ENCODE measurements at regions not wholly inside any gene's neighbourhood (a gene's known extent, or its start where the extent isn't known, plus 50 kb on each side); places are given as distances from the start of the nearest gene placed in this dataset.

- Histone ChIP-seq H3K4me3 (ENCODE audit: low read length) (no peak overlapping the region), H3K4me2 (ENCODE audit: low read length) (no peak overlapping the region), H3K9me3 (ENCODE audit: low read length) (no peaks in the 10 kb centered on the region), H3K27ac (ENCODE audit: low read length) (no peak overlapping the region), H3K36me3 (ENCODE audit: insufficient read depth, low read length) (no peaks in the 10 kb centered on the region), H3K27me3 (ENCODE audit: insufficient read depth, low read depth, low read length) (no peaks in the 10 kb centered on the region), H2AFZ (ENCODE audit: low read depth, low read length) (no peak overlapping the region), H3K79me2 (replicated peaks; ENCODE audit: insufficient read depth, low read length) (no peaks in the 10 kb centered on the region), H3K9me2 (ENCODE audit: insufficient read depth, low read length) (no peaks in the 10 kb centered on the region), H4K20me1 (ENCODE audit: insufficient read depth) (no peaks in the 10 kb centered on the region), H3F3A (ENCODE audit: insufficient read depth, low read length, poor library complexity, severe bottlenecking) (no peaks in the 10 kb centered on the region), H3K9ac (ENCODE audit: low read length) (no peak overlapping the region)
- TF ChIP-seq MXI1 (conservative IDR thresholded peaks at IDR 0.05; ENCODE audit: poor library complexity, severe bottlenecking) (no peak), EZH2 (IDR thresholded peaks at IDR 0.05; ENCODE audit: borderline replicate concordance, insufficient read depth, low read length, poor library complexity, severe bottlenecking) (no peak), TAF1 (IDR thresholded peaks at IDR 0.05; ENCODE audit: low read depth) (no peak)
Observed at GRCh38 chr5:143871672-143872071, 59.7 kb downstream of the HMHB1 start.

GRCh38 chr5:143874312-143874711 lies 62.4 kb downstream of the HMHB1 start:
- H3K4me3 ChIP-seq (ENCODE audit: low read length), result no peak overlapping the region
- no peaks in the 10 kb centered on the region for H4K20me1 ChIP-seq (ENCODE audit: insufficient read depth)
- no peaks in the 10 kb centered on the region for H3K79me2 ChIP-seq (replicated peaks; ENCODE audit: insufficient read depth, low read length)
- no peaks in the 10 kb centered on the region for H3K9me2 ChIP-seq (ENCODE audit: insufficient read depth, low read length)
- no peaks in the 10 kb centered on the region for H3F3A ChIP-seq (ENCODE audit: insufficient read depth, low read length, poor library complexity, severe bottlenecking)
- H3K4me2 ChIP-seq (ENCODE audit: low read length), result no peak overlapping the region
- no peaks in the 10 kb centered on the region for H3K9me3 ChIP-seq (ENCODE audit: low read length)
- no peak overlapping the region for H2AFZ ChIP-seq (ENCODE audit: low read depth, low read length)
- TF ChIP-seq EZH2 (IDR thresholded peaks at IDR 0.05; ENCODE audit: borderline replicate concordance, insufficient read depth, low read length, poor library complexity, severe bottlenecking), result no peak
- no peak for TF ChIP-seq EP300 (conservative IDR thresholded peaks at IDR 0.05; ENCODE audit: poor library complexity, severe bottlenecking)
- no peak for TF ChIP-seq POLR2AphosphoS5 (IDR thresholded peaks at IDR 0.05)
- TF ChIP-seq RAD21 (conservative IDR thresholded peaks at IDR 0.05), result no peak
- TF ChIP-seq MXI1 (conservative IDR thresholded peaks at IDR 0.05; ENCODE audit: poor library complexity, severe bottlenecking), result no peak
- no peak for TF ChIP-seq SMC3 (conservative IDR thresholded peaks at IDR 0.05; ENCODE audit: poor library complexity)
- no peak for TF ChIP-seq REST (IDR thresholded peaks at IDR 0.05; ENCODE audit: borderline replicate concordance)
- TF ChIP-seq TAF1 (IDR thresholded peaks at IDR 0.05; ENCODE audit: low read depth), result no peak
- no peak for TF ChIP-seq CTCF (IDR thresholded peaks at IDR 0.05; ENCODE audit: poor library complexity, severe bottlenecking)
- H3K27me3 ChIP-seq (ENCODE audit: insufficient read depth, low read depth, low read length), result no peaks in the 10 kb centered on the region
- H3K9ac ChIP-seq (ENCODE audit: low read length), result no peak overlapping the region
- no peak overlapping the region for H3K27ac ChIP-seq (ENCODE audit: low read length)
- no peaks in the 10 kb centered on the region for H3K36me3 ChIP-seq (ENCODE audit: insufficient read depth, low read length)

GRCh38 chr5:143877196-143877595 lies 65.2 kb downstream of the HMHB1 start:
- TF ChIP-seq POLR2AphosphoS5 (IDR thresholded peaks at IDR 0.05) (no peak), CTCF (IDR thresholded peaks at IDR 0.05; ENCODE audit: poor library complexity, severe bottlenecking) (no peak), MXI1 (conservative IDR thresholded peaks at IDR 0.05; ENCODE audit: poor library complexity, severe bottlenecking) (no peak), EZH2 (IDR thresholded peaks at IDR 0.05; ENCODE audit: borderline replicate concordance, insufficient read depth, low read length, poor library complexity, severe bottlenecking) (no peak), EP300 (conservative IDR thresholded peaks at IDR 0.05; ENCODE audit: poor library complexity, severe bottlenecking) (no peak), REST (IDR thresholded peaks at IDR 0.05; ENCODE audit: borderline replicate concordance) (no peak), TAF1 (IDR thresholded peaks at IDR 0.05; ENCODE audit: low read depth) (no peak), RAD21 (conservative IDR thresholded peaks at IDR 0.05) (no peak), SMC3 (conservative IDR thresholded peaks at IDR 0.05; ENCODE audit: poor library complexity) (no peak)
- H3K4me3 ChIP-seq (ENCODE audit: low read length), result no peak overlapping the region
- H3K36me3 ChIP-seq (ENCODE audit: insufficient read depth, low read length), result no peaks in the 10 kb centered on the region
- H3K4me2 ChIP-seq (ENCODE audit: low read length), result no peak overlapping the region
- H3K79me2 ChIP-seq (replicated peaks; ENCODE audit: insufficient read depth, low read length), result no peaks in the 10 kb centered on the region
- no peaks in the 10 kb centered on the region for H3K9me2 ChIP-seq (ENCODE audit: insufficient read depth, low read length)
- no peak overlapping the region for H2AFZ ChIP-seq (ENCODE audit: low read depth, low read length)
- H3K9me3 ChIP-seq (ENCODE audit: low read length), result no peaks in the 10 kb centered on the region
- H3K27me3 ChIP-seq (ENCODE audit: insufficient read depth, low read depth, low read length), result no peaks in the 10 kb centered on the region
- no peaks in the 10 kb centered on the region for H3F3A ChIP-seq (ENCODE audit: insufficient read depth, low read length, poor library complexity, severe bottlenecking)
- H4K20me1 ChIP-seq (ENCODE audit: insufficient read depth), result no peaks in the 10 kb centered on the region
- H3K27ac ChIP-seq (ENCODE audit: low read length), result no peak overlapping the region
- H3K9ac ChIP-seq (ENCODE audit: low read length), result no peak overlapping the region

Data from neural cell (in vitro differentiated cells).